OCI-LY3 (cell line): ENCODE measurements at regions not wholly inside any gene's neighbourhood (a gene's known extent, or its start where the extent isn't known, plus 50 kb on each side); places are given as distances from the start of the nearest gene placed in this dataset.

ENCODE experiments used
- H2AFZ ChIP-seq: fragments of 200-600, 300-600 bp; shearing (Covaris generic); 2 replicates; pipeline ENCODE4 v1.6.0; 2014; ENCODE audit warnings: antibody characterized with exemption, low read depth, low read length
- H3K27ac ChIP-seq: fragments of 200-600, 300-600 bp; sonication (generic); 2 replicates; pipeline ENCODE4 v1.5.1; 2014; ENCODE audit warnings: mild to moderate bottlenecking, low read length, moderate library complexity, mixed read lengths
- H3K27me3 ChIP-seq: fragments of 200-600, 300-600 bp; sonication (generic); 2 replicates; pipeline ENCODE4 v1.6.1; 2014; ENCODE audit warnings: low read depth, low read length, mixed read lengths
- H3K36me3 ChIP-seq: fragments of 200-600, 300-600 bp; sonication (generic); replicated peaks from 2 replicates; pipeline ENCODE3; 2014; ENCODE audit warnings: low read depth, low read length, mixed read lengths
- H3K4me1 ChIP-seq: fragments of 300-600, 200-600 bp; sonication (generic); 2 replicates; pipeline ENCODE4 v1.6.1; 2014; ENCODE audit warnings: low read length, mixed read lengths
- H3K4me2 ChIP-seq: fragments of 200-600, 300-600 bp; sonication (generic); 2 replicates; pipeline ENCODE4 v1.6.1; 2014; ENCODE audit warnings: low read length, mixed read lengths
- H3K4me3 ChIP-seq: fragments of 300-600, 200-600 bp; sonication (generic); 2 replicates; pipeline ENCODE4 v1.5.1; 2014; ENCODE audit warnings: antibody characterized with exemption, mild to moderate bottlenecking, low read length, moderate library complexity
- H3K79me2 ChIP-seq: fragments of 300-600, 200-600 bp; shearing (Covaris generic); 2 replicates; pipeline ENCODE4 v1.6.1; 2014; ENCODE audit warnings: mild to moderate bottlenecking, low read length, mixed read lengths
- H3K9ac ChIP-seq: fragments of 300-600, 200-600 bp; shearing (Covaris generic); 2 replicates; pipeline ENCODE4 v1.6.0; 2014; ENCODE audit warnings: mild to moderate bottlenecking, low read length, moderate library complexity
- H3K9me3 ChIP-seq: fragments of 200-600, 300-600 bp; shearing (Covaris generic); 2 replicates; pipeline ENCODE4 v1.6.1; 2014; ENCODE audit warnings: low read length, mixed read lengths; ENCODE audit not compliant: insufficient read depth
- H4K20me1 ChIP-seq: fragments of 200-600, 300-600 bp; sonication (generic); 2 replicates; pipeline ENCODE4 v1.6.1; 2016; ENCODE audit warnings: low read length, mixed read lengths; ENCODE audit not compliant: insufficient read depth
- EZH2phosphoT487 ChIP-seq: fragments of 200-600 bp; shearing (Covaris generic); IDR thresholded peaks from 2 replicates; pipeline ENCODE4 v1.6.1; 2018; ENCODE audit warnings: antibody characterized with exemption, mixed run types, low read depth
- TF ChIP-seq, protein P1 (sequence below): fragments of 200-600, 300-600 bp; sonication (generic); IDR thresholded peaks from 2 replicates; pipeline ENCODE4 v1.5.1; 2014; ENCODE audit warnings: antibody characterized with exemption, low read length, low read depth

DNA sequence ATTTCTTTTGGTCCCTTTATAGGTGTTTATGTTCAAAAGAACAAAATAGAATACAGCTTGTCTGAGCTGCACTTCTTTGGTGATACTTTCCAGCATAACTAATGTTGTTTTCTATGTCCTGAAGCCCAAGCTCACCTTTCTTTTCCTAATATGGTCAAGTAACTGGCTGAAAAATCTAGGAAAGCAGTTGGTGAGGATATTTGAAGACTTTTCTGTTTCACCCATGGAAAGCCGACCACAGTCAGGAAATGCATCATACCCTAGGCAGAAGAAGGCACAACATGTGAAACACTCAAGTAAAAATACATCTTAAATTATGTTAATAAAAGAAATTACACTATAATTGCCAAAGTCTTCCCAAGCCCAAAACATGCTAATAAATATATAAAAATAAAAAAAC is 337.0 kb downstream of the PDGFC start:
- H4K20me1 ChIP-seq, result no peaks in the 10 kb centered on the region
- H3K4me2 ChIP-seq, result no peak overlapping the region
- H3K27me3 ChIP-seq, result no peaks in the 10 kb centered on the region
- H3K9ac ChIP-seq, result no peak overlapping the region
- no peaks in the 10 kb centered on the region for H3K9me3 ChIP-seq
- TF ChIP-seq, protein P1, sequence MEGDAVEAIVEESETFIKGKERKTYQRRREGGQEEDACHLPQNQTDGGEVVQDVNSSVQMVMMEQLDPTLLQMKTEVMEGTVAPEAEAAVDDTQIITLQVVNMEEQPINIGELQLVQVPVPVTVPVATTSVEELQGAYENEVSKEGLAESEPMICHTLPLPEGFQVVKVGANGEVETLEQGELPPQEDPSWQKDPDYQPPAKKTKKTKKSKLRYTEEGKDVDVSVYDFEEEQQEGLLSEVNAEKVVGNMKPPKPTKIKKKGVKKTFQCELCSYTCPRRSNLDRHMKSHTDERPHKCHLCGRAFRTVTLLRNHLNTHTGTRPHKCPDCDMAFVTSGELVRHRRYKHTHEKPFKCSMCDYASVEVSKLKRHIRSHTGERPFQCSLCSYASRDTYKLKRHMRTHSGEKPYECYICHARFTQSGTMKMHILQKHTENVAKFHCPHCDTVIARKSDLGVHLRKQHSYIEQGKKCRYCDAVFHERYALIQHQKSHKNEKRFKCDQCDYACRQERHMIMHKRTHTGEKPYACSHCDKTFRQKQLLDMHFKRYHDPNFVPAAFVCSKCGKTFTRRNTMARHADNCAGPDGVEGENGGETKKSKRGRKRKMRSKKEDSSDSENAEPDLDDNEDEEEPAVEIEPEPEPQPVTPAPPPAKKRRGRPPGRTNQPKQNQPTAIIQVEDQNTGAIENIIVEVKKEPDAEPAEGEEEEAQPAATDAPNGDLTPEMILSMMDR, result no peak
- TF ChIP-seq EZH2phosphoT487, result no peak
- no peak overlapping the region for H2AFZ ChIP-seq
- H3K27ac ChIP-seq, result no peak overlapping the region
- no peaks in the 10 kb centered on the region for H3K4me1 ChIP-seq
- H3K4me3 ChIP-seq, result no peak overlapping the region
- no peaks in the 10 kb centered on the region for H3K36me3 ChIP-seq
- H3K79me2 ChIP-seq, result no peaks in the 10 kb centered on the region

DNA sequence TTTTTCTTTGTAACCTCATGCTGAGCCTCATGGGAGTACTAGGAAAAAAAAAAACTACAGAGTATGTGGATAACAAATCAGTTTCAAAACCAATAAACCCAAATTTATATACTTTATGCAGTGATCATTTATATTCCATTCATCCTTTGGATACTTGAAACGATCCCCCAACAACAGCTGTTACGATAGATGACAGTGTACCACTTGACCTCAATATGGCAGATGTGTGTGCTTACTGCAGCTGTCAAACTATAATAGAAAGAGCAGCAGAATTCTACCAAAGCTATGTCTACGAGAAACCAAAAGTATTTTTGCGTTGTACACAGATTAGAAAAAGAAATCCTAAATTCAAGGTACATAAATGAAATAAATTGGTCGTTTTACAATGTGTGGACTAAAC is 337.8 kb downstream of the PDGFC start:
- H4K20me1 ChIP-seq, result no peaks in the 10 kb centered on the region
- no peaks in the 10 kb centered on the region for H3K79me2 ChIP-seq
- no peaks in the 10 kb centered on the region for H3K9me3 ChIP-seq
- H3K4me2 ChIP-seq, result no peak overlapping the region
- no peak overlapping the region for H3K4me3 ChIP-seq
- H3K27me3 ChIP-seq, result no peaks in the 10 kb centered on the region
- H3K4me1 ChIP-seq, result no peaks in the 10 kb centered on the region
- no peaks in the 10 kb centered on the region for H3K36me3 ChIP-seq
- H3K27ac ChIP-seq, result no peak overlapping the region
- TF ChIP-seq, protein P1, result no peak
- TF ChIP-seq EZH2phosphoT487, result no peak
- no peak overlapping the region for H3K9ac ChIP-seq
- H2AFZ ChIP-seq, result no peak overlapping the region

DNA sequence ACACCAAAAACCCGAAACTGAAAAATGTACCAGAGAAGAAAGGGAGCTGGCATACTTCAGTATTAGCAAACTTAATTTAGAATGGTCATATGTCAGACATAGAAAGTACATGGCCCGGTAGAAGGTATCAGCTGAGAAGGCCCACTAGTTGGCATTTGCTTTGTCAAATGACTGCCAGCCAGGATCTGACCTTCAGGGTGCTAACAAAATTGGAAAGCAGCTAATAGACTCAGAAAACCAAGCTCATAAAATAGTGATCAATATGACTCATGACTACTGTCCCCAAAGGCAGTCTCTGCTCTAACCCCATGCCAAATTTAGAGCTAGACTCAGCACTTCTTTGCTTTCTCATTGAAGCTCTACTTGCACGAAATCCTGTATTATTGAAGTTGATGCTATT is 342.7 kb downstream of the PDGFC start:
- no peak overlapping the region for H3K27ac ChIP-seq
- H3K9me3 ChIP-seq, result 0 out of 2 replicates have a peak, but pooled peaks cover 5% of the 10 kb centered on the region
- no peak overlapping the region for H3K9ac ChIP-seq
- no peaks in the 10 kb centered on the region for H3K79me2 ChIP-seq
- no peaks in the 10 kb centered on the region for H3K27me3 ChIP-seq
- no peak overlapping the region for H2AFZ ChIP-seq
- no peaks in the 10 kb centered on the region for H3K4me1 ChIP-seq
- H3K4me2 ChIP-seq, result no peak overlapping the region
- H4K20me1 ChIP-seq, result no peaks in the 10 kb centered on the region
- H3K4me3 ChIP-seq, result no peak overlapping the region
- H3K36me3 ChIP-seq, result no peaks in the 10 kb centered on the region
- TF ChIP-seq EZH2phosphoT487, result no peak
- TF ChIP-seq, protein P1, result no peak

DNA sequence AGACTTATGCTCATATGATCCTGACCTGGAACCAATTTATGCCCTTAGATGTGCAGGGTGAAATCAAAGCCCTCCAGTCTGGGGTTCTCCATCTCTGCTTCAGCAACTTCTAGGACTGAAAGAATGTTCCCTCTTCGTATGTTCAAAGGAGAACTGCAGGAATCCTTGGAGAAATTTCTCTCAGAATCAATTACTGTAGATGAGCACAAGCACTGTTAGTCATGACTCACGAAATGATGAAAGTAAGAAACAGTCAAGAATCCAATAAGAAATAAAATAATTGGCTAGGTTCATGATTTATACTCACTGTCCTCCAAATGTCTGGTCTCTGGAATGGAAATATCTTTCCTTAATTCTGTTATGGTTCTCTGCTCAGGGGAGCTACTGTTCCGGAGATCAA is 348.2 kb downstream of the PDGFC start:
- H3K27ac ChIP-seq, result no peak overlapping the region
- H3K4me2 ChIP-seq, result no peak overlapping the region
- no peak overlapping the region for H3K9ac ChIP-seq
- H3K36me3 ChIP-seq, result no peaks in the 10 kb centered on the region
- no peaks in the 10 kb centered on the region for H3K27me3 ChIP-seq
- H3K4me1 ChIP-seq, result no peaks in the 10 kb centered on the region
- no peaks in the 10 kb centered on the region for H3K79me2 ChIP-seq
- no peak overlapping the region for H2AFZ ChIP-seq
- 0 out of 2 replicates have a peak, but pooled peaks cover 4% of the 10 kb centered on the region for H3K9me3 ChIP-seq
- no peak overlapping the region for H3K4me3 ChIP-seq
- no peaks in the 10 kb centered on the region for H4K20me1 ChIP-seq
- TF ChIP-seq EZH2phosphoT487, result no peak

DNA sequence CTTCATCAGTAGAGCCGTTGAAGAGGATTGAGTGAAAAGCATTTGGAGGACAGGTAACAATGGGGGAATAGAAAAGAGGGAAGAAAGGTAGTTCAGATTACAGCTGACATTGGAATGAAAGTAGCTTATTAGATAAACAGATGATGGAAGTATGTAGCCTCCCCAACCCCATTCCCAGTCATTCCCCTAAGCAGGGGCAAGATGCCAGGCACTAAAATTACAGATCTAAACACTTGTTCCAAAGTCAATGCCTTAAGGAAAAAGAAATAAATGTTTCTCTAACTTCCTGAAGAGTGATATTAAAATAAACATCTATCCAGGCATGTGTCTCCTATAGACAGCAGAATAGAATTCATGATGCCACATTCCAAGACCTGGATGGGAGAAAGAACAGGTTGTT is 350.8 kb downstream of the PDGFC start:
- Histone ChIP-seq H3K4me3 (no peak overlapping the region), H3K9ac (no peak overlapping the region), H3K27ac (no peak overlapping the region), H3K9me3 (no peaks in the 10 kb centered on the region), H2AFZ (no peak overlapping the region), H3K4me1 (no peaks in the 10 kb centered on the region), H3K27me3 (no peaks in the 10 kb centered on the region), H4K20me1 (no peaks in the 10 kb centered on the region), H3K36me3 (no peaks in the 10 kb centered on the region), H3K4me2 (no peak overlapping the region), H3K79me2 (no peaks in the 10 kb centered on the region)
- no peak for TF ChIP-seq EZH2phosphoT487
- TF ChIP-seq, protein P1, result no peak
